Erythroblast (primary cell): ENCODE measurements at regions not wholly inside any gene's neighbourhood (a gene's known extent, or its start where the extent isn't known, plus 50 kb on each side); places are given as distances from the start of the nearest gene placed in this dataset.

Experiments used
- DNase-seq, 2 experiments: peaks; one replicate each; lab custom pipeline; 2025; lab: John Stamatoyannopoulos, UW
- GATA1 ChIP-seq: IDR thresholded peaks from 2 replicates; pipeline ENCODE4 v1.6.1; 2011; ENCODE audit warnings: low read depth, mild to moderate bottlenecking, control low read depth, low read length, moderate library complexity
- POLR2A ChIP-seq: IDR thresholded peaks from 2 replicates; pipeline ENCODE4 v1.6.1; 2011; ENCODE audit warnings: mild to moderate bottlenecking, low read length

DNA sequence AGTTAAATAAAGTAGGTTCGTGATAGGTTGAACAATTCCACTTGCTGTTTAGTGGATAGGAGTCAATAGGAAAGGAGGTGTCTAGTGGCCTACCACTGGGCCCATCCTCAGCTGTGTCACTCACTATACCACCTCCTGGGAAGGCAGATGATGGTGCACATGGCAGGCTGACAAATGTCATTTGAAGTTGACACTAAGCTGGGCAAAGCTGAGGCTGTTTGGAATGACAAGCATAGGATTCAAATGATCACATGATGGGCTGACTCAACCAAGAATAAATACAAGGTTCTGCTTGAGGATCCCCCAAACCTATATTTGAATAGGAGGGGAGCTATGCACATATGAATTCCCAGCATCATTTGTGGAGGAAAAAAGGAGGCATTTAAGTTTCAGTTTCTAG is 489.8 kb downstream of the RPS24 start:
- TF ChIP-seq GATA1, result no peak
- no peak for TF ChIP-seq POLR2A
- no peak for DNase-seq

GRCh38 chr10:78524342-78524741 is 490.7 kb downstream of the RPS24 start:
- DNase-seq, result no peak
- TF ChIP-seq POLR2A (no peak), GATA1 (no peak)

DNA sequence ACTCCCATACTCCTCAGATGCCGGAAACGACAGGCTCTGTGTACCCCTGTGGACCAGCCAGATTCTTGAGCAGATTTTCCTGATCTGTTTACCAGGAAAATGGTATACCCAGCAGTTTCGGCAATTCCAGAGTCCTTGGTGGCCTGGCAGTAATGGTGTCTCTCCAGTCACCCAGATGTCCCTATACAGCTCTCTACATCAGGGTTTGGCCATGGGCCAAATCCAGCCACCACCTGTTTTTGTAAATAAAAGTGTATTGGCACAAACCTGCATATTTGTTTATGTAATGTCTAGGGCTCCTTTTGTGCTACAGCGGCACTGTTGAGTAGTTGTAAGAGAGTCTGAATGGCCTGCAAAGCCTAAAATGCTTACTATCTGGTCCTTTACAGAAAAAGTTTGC is 491.3 kb downstream of the RPS24 start:
- TF ChIP-seq POLR2A (no peak), GATA1 (no peak)
- no peak for DNase-seq

- DNase-seq, result no peak
- no peak for TF ChIP-seq GATA1
- TF ChIP-seq POLR2A, result no peak
Measured at GRCh38 chr10:78526347-78526746, 492.7 kb downstream of the RPS24 start.

DNA sequence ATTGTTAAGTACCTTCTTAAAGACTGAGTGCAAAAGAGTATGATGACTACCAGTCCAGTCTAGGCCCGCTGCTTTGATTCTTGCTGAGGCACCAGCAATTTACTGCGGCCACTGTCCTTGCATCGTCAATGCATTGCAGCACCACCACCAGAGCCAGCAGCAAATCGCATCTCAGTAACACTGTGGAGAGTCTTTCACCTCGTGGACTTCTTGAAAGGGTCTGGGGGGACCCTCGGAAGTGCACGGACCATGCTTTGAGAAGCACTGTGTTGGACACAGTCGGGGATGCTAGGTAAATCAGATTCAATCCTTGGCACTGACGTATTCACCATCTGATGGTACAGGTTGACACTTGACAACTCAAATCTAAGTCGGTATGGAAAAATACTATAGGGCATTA is 493.6 kb downstream of the RPS24 start:
- no peak for TF ChIP-seq POLR2A
- no peak for TF ChIP-seq GATA1
- DNase-seq, result no peak

DNA sequence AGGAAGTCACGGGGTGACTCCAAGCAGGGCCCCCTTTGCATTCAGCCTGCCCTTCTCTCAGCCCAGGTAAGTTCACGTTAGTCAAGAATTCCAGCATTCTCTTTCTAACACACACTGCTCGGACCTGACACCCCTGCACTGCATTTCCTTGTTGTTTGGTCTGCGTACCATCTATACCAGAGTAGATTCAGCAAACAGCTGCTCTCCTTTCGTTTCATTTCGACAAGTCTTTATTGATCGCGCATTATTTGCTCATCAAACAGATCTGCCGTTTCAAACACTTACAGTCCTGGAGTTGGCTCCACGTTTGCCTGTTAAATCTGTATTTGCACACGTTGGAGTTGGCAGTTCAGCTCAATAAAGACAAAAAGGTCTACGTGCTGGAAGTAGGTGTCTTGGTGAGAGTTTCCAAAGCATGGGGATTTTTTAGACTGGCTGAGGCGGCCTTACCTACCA is 495.1 kb downstream of the RPS24 start:
- no peak for DNase-seq
- no peak for TF ChIP-seq GATA1
- no peak for TF ChIP-seq POLR2A

DNA sequence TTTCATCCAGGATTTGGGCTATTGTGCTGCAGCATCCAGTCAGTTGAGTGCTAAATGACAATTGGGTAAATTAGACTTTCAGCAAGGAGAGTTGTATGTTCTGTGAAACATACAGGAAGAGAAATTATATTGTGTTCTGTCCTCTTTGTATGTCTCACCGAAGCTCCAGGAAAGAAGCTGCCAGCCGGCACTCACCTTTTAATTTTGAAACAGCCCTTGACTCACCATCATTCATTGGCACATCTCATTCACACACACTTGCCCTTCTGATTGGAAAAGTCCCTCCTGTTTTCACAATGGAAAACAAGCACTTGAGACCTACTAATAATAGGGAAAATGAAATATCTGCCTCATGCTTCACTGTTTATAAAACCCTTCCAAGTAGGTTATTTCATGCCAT is 495.6 kb downstream of the RPS24 start:
- no peak for TF ChIP-seq POLR2A
- TF ChIP-seq GATA1, result no peak
- DNase-seq, result no peak

- DNase-seq, result no peak
- TF ChIP-seq POLR2A (no peak), GATA1 (no peak)
Measured at GRCh38 chr10:78531088-78531487, 497.4 kb downstream of the RPS24 start.

- TF ChIP-seq POLR2A, result no peak
- TF ChIP-seq GATA1, result no peak
- DNase-seq, result no peak
Measured at GRCh38 chr10:78532480-78533042, 498.9 kb downstream of the RPS24 start.

- no peak for DNase-seq
- TF ChIP-seq GATA1, result no peak
- TF ChIP-seq POLR2A, result no peak
Measured at GRCh38 chr10:78533098-78533497, 499.4 kb downstream of the RPS24 start.

DNA sequence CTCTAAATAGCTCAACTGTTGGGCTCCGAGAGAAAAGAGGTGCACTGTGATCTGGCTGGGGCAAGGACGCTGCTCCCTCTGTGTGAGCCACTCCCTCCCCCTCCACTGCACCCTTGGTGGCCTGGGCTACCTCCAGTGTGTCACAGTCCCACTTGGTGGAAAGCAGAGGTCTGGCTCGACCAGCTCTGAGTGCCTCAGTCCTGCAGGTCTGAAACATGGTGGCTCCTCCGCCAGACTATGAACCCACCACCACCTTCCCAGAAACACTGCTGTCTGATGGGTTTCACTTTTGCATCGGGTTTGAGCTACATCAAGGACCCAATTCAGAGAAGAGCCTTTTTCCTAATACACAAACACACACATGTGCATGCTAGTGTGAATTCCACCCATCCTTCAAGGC is 500.1 kb downstream of the RPS24 start:
- TF ChIP-seq GATA1 (no peak), POLR2A (no peak)
- DNase-seq, result no peak

DNA sequence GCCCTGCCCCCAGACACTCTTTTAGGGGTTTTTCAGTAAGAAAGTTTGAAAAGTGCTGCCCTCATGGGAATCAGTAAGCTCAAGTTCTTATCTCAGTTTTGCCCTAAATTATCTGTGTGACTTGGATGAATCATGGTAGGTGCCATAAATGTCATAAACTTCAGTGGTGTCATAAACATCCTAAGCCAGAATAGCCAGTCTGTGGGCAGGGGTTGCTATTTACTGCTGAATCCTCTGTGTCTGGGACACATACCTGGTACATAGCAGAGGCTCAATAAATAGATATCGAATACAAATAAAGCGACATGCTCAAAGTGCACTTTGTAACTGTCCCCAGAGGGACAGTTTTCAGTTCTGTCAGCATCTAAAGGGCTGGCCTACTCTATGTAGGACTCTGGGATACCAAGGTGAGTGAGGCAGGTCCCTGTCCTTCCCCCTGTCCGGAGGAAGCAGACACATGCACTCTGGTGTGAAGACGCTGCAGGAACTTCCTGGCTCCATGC is 502.1 kb downstream of the RPS24 start:
- DNase-seq, result no peak
- TF ChIP-seq GATA1, result no peak
- no peak for TF ChIP-seq POLR2A

DNA sequence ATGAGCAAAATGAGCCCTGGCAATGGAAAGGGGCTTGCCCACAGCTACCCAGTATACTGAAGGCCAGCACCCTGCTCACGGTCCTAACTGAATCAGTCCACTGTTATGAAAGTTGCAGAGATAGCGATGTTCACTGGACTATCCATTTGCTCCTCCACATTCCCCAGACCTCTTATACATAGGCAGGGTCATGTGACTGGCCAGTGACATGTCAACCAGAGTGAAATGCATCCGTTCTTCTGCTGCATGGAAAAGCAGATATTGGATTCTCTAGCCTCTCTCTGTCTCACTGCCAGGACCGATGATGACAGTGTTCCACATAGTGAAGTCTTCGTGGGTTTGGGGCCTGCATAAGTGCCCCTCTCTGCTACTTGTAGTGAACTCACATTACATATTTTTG is 503.4 kb downstream of the RPS24 start:
- TF ChIP-seq GATA1 (no peak), POLR2A (no peak)

DNA sequence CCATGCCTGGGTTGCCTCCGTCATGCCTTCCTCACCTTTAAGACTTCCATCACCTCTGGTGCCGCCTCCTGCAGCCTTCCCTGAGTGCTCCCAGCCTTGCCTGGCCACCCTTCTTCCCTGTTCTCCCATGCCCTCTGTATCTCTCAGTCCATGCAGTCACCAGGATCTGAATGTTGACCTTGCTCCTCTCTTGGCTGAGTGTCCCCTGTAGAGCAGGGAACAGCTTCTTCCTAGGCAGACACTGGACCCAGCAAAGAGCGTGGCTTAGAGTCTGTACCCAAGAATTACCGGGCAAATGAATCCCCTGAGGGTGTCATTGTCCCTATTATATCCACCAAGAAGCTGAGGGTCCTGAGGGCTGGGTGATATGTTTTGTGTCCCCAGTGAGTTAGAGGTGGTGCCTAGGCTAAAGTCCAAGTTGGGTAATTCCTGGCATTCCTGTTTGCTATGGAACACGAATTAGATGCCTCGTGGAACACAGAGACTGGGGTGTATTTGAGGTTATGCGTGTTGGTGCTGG is 505.6 kb downstream of the RPS24 start:
- no peak for DNase-seq
- no peak for TF ChIP-seq GATA1
- no peak for TF ChIP-seq POLR2A

More for the DNA sequence above, 503.4 kb downstream of the RPS24 start:
- DNase-seq, result no peak
